Effector CD8-positive, alpha-beta T cell (primary cell): ENCODE measurements at regions not wholly inside any gene's neighbourhood (a gene's known extent, or its start where the extent isn't known, plus 50 kb on each side); places are given as distances from the start of the nearest gene placed in this dataset.

Source experiments
- DNase-seq: peaks from one replicate; lab custom pipeline; 2025; lab: John Stamatoyannopoulos, UW

DNA sequence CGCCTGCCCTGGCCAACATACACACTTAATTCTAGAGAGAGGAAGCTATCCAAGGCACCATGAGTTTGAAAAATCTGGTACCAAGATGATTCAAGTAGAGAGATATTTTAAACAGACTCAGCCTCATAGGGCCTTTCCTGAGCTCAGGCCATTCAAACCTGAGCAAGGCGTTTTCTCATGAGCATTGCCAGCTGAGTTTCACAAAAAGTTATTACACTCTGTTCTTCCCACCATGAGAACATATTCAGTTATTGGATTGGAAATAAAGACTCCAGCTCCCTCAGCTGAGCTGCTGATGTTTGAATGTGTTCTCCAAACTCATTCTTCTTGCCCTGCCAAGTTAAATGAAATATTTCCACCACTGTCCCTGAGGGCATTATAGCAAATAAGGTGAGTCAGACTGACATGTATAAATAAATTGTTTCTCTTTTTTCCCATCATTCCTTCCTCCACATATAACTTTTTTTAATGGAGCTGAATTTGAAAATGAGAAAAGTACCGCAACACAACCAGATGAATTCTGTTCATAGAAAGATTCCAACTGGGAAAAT, 429.6 kb downstream of the RAB28 start:
- DNase-seq, result no peak

DNA sequence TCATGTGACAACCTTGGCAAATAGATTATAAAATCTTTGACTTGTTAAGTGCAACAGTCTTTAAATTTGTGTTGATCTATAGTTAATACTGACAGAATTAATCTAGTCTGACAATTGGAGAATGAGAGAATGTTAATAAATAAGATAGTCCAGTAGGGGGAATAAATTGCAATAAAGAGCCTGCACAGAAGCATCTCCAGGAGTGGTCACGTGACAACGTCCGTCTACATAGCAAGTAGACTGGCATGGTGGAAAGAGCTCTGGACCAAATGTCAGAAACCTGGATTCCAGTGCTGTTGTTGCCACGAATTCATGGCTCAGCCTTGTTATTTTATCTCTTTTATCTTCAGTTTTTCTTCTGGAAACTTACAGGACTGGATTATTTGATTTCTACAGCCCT, 436.5 kb downstream of the RAB28 start:
- DNase-seq, result no peak

DNA sequence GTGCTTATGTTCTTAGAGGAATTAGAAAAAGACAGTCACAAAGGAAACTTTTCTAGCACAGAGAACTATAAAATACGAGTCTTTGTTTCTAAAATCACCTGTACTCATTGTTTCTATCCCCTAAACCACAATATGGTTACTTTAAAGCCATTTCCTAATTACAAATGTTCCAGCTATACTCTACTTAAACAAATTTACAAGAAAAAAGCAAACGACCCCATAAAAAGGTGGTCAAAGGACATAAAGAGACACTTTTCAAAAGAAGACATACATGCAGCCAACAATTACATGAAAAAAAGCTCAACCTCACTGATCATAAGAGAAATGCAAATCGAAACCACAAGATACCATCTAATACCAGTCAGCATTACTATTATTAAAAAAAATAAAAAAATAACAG, 447.3 kb downstream of the RAB28 start:
- DNase-seq, result no peak

DNA sequence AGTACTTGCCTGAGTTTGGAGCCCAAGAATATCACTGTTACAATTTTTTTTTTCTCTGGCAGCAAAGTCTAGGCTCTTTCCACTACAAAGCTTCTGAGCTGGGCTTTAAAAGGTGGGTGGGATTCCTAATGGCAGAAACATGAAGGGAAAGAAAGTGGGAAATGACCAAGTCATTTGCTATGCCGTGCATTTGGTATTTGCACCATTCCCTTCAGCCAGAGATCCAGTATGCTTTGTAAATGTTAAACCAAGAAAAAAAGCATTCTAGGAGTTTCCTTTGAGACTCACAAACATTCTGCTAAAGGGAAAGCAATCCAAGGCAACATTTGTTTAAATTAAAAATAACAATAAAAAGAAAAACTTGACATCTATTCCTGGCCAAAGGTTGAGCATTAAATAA, 451.2 kb downstream of the RAB28 start:
- no peak for DNase-seq

DNA sequence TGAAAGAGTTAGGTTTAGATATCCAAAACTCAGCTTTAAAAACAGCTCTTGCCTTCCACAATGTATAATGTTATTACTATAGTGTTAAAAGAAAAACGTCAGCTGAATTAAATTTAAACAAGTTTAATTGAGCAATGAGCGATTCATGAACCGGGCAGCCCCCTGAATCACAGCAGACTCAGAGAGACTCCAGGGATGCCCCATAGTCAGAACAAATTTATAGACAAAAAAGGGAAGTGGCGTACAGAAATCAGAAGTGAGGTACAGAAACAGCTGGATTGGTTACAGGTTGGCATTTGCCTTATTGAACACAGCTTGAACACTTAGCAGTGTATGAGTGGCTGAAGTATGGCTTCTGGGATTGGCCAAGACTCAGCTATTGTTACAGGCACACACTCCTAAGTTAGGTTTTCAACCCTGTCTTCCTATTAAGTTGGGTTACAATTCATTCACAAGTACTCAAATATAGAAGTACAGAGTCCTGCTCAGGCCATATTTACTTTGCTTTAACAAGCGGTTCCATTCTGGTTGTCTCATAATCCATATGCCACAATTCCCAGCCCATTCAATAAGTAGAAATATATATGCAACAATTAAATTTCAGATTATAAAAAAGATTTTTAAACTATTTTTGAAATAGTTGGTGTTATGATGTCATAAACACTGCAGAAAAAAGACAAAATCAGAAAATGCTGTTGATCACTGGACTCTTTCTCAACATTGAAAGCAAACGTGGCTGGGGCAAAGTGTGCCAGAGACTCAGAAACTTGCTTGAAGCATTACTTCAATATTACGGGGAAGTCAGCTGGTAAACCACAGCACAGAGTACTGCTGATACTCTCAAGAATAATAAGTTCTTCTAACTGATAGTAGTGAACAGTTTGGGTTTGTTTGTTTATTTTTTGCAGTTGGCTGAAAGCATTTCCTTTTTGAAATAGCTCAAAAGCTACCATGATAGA, 459.7 kb downstream of the RAB28 start:
- DNase-seq, result no peak

DNA sequence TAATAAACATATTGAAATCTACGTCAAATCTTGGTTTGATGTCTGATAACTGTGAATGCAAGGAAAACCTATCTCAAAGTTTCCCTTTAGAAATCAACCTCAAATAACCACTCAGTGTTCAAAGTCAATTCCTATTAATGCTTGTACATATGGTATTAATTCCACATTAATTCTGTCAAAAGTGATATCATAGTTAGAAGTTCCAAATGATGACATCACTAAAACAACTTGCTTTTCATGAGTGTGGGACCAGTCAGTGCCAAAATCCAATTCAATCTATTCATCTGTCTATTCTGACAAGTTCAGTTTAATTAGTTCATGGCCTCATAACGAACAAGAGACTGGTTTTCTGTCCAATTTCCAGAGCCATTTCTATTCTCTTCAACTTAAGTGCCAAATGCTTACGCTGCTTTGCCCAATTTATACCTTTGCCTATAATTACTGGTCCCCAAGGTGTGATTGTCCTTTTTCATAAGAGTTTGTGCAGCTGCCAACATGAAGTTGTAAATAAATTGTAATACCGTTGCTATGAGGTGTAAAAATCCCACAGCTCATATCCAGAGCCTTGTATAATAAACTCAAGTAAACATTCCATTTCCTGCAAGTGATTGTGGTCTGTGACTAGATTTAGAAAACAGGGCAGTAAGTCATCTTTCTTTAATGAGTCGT, 476.2 kb downstream of the RAB28 start:
- DNase-seq, result no peak

DNA sequence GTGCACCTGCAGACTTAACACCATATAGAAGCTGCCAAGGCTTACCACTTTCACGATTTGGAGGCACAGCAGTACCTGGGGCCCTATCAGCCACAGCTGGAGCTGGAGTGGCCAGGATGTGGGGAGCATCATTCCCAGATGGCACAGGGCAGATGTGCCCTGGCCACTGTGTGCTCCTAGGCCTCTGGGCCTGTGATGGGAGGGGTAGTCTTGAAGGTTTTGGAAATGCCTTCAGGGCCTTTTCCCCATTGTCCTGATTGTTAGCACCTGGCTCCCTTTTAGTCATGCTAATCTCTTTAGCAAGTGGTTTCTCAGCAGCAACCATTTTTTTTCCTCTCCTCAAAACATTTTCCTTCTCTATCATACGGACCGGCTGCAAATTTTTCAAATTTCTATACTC, 490.2 kb downstream of the RAB28 start:
- DNase-seq, result no peak

DNA sequence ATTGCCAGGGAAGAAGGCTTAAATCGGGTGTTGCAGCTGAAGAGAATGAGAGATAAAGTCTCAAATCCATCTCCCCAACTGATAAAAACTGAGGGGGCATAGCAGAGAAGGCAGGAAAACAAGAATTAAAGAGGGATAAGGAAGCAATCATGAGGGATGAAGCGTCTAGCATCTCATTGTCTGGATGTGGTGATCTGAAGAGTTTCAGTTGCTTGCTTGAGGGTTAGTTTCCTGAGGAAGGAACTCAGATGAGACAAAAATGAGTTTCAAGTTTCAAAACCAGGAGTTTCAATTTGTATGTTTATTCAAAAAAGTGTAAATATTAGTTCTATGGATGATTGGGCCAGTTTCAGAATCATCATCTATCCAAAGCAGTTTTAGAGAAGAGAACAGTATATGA, 496.9 kb downstream of the RAB28 start:
- no peak for DNase-seq

DNA sequence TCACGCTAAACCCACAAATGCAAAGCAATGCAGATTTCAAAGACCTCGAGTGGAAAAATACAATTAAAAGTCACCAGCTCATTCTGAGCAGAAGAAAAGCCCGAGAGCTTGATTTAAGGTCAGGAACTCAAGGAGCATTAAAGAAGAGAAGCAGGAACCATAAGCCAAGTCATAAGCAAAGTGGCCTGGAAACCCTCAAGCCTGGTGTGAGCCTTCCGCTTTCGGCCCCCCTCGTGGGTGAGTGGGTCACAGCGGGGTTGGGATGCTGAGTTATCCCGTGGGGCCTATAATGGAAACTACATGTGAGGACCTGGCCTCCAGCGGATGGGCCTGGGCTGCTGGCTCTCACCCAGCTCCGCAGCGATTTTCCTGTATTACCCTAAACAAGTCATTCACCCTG, 504.3 kb downstream of the RAB28 start:
- no peak for DNase-seq

DNA sequence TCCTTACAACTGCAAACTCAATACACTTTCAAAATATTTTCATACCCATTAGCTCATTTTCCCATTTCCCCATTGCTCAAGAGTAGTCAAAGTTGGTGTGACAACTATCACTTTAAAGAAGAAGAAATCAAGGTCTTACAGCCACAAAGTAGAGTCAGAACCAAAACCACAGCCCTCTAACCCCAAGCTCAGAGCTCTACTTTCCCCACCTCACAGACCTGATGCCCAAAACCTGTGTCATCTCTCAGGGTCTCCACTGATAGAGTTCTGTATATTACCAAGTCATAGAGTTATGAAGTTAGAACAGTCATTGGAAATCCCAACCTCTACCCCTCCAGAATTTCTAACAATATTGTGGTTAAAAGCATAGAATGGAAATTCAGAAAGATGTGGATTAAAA, 505.8 kb downstream of the RAB28 start:
- DNase-seq, result no peak

DNA sequence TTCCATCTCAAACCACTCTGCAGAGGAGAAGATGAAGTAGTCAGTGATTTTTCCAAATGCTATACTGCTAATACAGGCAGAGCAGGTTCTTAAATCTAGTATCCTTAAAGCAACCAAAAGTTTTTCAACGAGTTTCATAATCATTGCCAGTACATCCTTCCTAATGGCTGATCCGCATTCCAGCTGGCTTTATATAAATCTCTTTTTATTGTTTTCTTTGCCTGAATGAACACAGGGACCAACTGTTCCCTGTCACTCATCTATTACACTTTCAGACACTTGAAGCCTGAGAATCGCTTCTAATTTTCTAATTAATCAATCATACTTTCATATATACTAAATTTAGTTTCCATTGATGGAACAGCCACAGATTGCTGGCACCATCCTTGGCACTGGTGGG, 508.6 kb downstream of the RAB28 start:
- DNase-seq, result no peak

DNA sequence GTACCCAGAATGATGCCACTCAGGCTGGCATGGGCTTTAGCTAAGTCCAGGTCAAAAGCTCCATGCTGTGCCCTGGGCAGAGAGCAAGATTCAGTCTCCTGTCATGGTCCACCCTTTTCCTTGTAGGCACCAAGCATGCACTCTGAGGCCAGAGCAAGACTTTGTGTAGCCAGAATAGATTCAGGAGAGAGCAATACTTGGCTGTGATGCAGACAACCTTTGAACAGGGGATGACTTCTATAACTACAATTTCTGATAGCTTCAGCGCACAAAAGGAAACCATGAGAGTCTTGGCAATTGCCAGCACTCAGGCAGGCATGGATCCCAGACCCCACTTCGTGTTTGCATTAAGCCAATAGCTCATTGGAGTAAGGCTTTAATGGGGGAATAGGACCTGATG, 510.6 kb downstream of the RAB28 start:
- DNase-seq, result no peak

DNA sequence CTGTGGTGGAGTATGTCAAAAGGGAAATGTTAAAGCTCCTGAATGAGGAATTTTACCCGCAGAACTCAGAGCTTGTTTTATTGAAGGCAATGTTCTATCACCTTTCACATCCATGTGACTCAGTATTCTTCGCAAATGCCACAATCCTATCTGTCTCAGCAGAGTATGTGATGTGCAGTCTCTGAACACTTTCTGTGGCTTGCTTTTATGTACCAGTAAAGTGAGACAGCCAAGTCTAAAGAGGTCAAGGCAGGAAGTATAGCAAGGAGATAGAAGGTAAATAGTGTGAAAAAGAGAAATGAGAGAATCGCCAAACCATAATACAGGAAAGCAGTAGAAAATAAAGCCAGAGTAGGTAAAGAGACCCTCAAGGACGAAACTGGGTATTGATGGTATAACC, 515.8 kb downstream of the RAB28 start:
- no peak for DNase-seq

DNA sequence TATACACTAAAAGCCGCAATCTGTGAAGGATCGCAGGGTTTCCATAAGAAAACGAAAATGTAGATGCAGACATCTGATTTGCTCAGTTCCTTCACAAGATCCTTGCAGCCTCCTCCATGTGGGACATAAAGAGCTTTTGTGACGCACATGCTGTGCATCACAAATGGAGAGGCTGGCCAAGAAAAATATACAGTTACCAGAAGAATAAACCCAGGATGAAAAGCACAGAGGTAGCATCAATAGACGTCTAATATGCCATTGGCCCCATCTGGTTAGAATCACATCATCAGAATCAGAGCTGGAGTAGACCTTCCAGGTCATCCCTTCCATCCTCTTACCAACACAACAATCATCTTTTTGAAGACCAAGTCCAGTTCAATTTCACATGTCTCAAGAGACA, 517.4 kb downstream of the RAB28 start:
- no peak for DNase-seq

DNA sequence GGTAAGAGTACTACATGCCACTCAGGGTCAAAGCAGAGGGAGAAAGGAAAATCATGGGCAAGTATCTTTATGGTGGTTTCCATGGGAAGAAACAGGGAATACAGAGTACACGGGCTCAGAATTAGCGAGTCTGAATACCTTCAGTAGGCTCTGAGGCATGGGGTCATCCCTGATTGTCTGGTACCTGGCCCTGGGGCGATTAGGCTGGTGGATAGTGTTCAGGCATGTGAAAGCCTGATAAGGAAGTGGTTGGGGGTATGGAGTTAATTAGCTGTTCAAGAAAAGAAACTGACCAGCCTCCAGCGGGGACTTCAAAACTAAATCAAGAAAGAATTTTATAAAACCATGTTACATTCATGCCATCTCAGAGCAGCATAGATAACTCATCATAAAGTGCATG, 518.8 kb downstream of the RAB28 start:
- DNase-seq, result no peak

DNA sequence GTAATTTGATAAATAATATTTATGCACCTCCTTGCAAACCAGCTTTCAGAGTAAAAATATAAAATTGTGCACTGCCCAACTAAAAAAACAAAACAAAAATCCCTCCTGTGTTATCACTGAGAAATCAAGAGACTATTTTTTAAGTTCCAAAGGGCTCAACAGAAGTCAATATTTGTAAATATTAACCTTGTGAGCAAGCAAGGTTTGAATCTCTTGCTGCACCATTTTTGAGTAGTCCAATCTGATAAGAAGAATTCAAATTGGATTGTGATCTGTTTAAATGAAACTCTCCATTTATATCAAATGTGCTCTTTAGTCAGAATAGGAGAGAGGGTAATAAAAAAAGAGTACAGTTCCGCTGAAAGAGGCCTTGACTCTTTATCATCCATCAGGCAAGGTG, 520.2 kb downstream of the RAB28 start:
- no peak for DNase-seq

DNA sequence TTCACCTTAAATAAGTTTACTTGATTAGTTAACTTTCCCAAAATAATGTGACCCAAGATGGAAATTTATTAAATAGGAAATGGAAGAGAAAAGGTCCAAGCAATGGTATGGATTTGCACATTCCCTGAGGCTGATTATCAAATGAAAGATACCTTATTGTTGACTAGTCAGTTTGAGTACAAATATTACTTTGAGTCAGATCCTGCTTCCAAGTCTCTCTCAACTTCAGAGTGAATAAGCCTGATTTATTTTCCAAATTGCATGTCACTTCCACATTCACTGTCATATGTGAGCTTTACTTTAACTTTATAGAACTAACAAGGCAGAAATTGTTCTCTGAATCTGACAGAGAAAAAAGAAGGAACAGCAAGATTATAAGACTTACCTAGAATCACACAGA, 520.8 kb downstream of the RAB28 start:
- no peak for DNase-seq

DNA sequence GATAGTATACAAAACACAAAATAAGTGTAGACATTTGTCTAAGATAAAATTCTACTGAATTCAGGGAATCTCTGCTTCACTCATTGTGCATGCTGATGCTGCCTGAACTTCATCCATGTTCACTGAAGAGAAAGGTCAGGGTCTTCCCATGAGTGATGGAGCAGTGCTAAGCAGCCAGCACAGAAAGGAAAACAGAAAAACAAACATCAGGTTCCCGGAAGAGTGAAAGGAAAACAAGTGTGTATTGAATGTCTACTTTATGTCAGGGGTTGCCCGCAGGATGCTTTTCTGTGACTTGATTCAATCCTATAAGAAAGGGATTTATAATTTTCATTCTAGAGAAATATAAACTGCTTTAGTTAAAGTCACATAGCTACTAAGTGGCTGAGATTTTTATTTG, 522.4 kb downstream of the RAB28 start:
- no peak for DNase-seq

DNA sequence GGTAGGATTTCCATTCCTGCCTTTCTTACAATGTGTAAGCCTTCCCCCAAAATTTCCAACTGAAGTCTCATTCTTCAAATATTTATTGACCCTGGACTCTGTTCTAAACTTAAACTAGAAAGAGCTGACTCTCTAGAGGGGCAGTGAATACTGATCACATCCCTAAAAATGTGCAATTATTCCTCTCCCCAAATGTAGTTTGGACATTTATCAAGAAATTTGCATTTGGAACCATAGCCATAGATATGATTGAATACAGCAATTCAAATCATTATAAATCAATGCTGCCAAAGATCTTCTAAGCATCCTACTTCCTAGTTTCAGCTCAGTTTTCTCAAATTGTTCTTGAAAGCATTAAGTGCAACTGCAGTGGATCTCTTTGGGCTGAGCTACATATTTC, 525.7 kb downstream of the RAB28 start:
- DNase-seq, result no peak

DNA sequence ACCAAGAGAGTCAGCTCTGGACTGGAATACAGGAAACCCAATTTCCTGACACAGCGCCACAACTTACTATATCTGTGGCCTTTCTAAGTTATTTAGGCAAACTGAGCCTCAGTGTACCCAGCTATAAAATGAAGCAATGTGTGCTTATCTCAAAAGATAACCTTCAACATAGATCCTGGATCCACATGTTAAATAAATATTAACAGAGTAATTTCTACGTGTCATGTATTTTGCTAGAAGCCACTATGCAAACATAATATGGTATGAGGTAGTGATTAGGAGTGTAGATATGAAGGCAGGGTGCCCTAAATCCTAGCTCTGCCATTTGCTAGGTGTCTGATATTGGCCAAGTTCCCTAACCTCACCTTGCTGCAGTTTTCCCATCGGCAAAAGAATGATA, 527.0 kb downstream of the RAB28 start:
- no peak for DNase-seq

DNA sequence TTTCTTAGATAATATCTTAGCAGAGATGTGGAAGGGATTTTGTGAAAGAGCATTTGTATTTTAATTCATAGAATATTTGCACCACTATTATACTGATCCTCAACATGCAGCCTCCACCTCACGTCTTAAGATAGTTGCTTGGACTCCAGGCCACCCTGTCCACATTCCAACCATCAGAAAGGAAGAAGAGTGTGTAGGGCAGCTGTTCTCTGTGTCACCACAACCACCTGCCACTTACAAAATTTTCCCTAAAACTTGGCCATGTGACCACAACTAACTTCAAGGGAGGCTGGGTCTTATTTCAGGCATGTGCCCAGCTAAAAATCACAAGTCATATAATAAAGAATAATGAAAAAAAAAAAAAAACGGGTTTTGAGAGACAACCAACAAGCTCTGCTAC, 528.1 kb downstream of the RAB28 start:
- DNase-seq, result no peak

DNA sequence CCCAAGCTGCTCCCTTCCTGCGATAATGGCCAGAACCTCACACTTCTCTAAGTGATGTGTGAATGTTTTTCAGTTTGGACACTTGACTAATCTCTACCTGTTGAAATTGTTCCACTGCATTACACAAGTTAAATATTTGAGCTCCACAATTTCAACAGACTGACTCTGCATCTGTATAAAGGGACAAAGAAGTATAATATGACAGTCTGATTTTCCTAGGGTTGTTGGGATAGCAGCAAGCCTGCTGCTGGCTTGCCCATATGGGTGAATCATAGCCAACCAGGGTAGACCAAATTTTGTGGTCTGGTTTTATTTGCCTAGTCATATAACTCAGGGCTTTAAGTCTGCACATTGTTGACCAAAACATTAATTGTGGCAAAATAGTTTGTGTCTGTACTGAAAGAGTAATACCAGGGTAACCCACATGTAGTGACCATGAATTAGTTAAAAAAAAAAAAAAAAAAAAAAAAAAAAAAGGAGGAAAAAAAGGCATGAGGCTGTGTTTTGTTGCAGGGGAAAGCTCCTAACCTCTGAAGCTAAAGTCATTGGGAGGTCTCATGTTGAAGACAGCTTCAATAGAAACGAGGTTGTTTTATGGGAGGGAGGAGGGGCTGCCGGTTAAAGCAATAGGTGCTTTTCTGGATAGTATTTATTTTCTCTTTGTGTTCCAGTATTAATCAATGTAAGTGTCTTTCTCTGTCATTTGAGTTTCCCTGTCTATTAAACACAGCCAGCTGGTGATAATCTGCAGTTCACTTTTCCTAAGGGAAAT, 534.2 kb downstream of the RAB28 start:
- no peak for DNase-seq
